NB4 (cell line): ENCODE measurements at regions not wholly inside any gene's neighbourhood (a gene's known extent, or its start where the extent isn't known, plus 50 kb on each side); places are given as distances from the start of the nearest gene placed in this dataset.

Experiments used
- DNase-seq: peaks from one replicate; pipeline ENCODE4 v3.0.0; 2010; ENCODE audit warnings: low read depth
- H3K4me3 ChIP-seq: one replicate; pipeline ENCODE4 v1.5.1; 2011; ENCODE audit warnings: mild to moderate bottlenecking, low read depth, low read length, moderate library complexity
- MYC ChIP-seq: IDR thresholded peaks from 2 replicates; pipeline ENCODE4 v1.6.1; 2011; ENCODE audit warnings: low read depth, low read length
- POLR2A ChIP-seq: IDR thresholded peaks from 2 replicates; pipeline ENCODE4 v1.6.1; 2011; ENCODE audit warnings: mild to moderate bottlenecking; ENCODE audit not compliant: insufficient read length; ENCODE audit errors: extremely low read depth
- TF ChIP-seq, protein P1 (sequence below): IDR thresholded peaks from one replicate; pipeline ENCODE4 v1.5.1; 2012; ENCODE audit warnings: low read depth, low read length
- TF ChIP-seq, protein P2 (sequence below): IDR thresholded peaks from 2 replicates; pipeline ENCODE4 v1.6.1; 2011; ENCODE audit warnings: low read depth, low read length

DNA sequence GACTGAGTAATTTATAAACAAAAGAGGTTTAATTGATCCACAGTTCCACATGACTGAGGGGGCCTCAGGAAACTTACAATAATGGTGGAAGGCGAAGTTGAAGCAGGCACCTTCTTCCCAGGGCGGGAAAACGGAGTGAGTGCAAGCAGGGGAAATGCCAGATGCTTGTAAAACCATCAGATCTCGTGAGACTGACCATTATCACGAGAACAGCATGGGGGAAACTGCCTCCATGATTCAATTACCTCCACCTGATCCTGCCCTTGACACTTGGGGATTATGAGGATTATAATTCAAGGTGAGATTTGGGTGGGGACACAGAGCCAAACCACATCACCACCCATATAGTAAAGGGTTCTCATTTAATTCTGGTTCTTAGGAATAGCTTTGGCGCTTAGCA lies 219.5 kb upstream of the ATP5MC3 start:
- H3K4me3 ChIP-seq, result no peak overlapping the region
- no peak for DNase-seq
- TF ChIP-seq MYC (no peak), POLR2A (no peak)
- TF ChIP-seq, protein P1, sequence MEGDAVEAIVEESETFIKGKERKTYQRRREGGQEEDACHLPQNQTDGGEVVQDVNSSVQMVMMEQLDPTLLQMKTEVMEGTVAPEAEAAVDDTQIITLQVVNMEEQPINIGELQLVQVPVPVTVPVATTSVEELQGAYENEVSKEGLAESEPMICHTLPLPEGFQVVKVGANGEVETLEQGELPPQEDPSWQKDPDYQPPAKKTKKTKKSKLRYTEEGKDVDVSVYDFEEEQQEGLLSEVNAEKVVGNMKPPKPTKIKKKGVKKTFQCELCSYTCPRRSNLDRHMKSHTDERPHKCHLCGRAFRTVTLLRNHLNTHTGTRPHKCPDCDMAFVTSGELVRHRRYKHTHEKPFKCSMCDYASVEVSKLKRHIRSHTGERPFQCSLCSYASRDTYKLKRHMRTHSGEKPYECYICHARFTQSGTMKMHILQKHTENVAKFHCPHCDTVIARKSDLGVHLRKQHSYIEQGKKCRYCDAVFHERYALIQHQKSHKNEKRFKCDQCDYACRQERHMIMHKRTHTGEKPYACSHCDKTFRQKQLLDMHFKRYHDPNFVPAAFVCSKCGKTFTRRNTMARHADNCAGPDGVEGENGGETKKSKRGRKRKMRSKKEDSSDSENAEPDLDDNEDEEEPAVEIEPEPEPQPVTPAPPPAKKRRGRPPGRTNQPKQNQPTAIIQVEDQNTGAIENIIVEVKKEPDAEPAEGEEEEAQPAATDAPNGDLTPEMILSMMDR, result no peak
- TF ChIP-seq, protein P2, sequence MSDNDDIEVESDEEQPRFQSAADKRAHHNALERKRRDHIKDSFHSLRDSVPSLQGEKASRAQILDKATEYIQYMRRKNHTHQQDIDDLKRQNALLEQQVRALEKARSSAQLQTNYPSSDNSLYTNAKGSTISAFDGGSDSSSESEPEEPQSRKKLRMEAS, result no peak

DNA sequence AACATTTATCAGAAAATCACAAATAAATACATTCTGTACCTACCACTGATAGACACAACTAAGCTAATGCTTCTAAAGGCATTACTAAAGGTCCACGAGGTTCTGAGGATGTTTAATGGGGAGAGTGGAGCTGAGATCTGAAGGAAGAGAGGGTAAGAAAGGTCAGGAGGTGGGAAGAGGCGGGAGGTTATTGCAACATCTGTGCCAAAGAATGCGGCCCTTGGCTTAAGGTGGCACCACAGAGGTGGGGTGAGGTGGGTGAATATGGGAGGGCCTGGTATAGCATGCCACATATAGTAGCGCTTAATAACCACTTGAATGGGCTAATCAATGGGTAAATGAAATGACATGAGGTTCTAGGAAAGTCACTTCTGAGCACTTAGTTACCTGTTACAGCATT lies 217.8 kb upstream of the ATP5MC3 start:
- DNase-seq, result no peak
- no peak overlapping the region for H3K4me3 ChIP-seq
- TF ChIP-seq MYC (no peak), POLR2A (no peak)
- TF ChIP-seq, protein P1, result no peak
- TF ChIP-seq, protein P2, result no peak

DNA sequence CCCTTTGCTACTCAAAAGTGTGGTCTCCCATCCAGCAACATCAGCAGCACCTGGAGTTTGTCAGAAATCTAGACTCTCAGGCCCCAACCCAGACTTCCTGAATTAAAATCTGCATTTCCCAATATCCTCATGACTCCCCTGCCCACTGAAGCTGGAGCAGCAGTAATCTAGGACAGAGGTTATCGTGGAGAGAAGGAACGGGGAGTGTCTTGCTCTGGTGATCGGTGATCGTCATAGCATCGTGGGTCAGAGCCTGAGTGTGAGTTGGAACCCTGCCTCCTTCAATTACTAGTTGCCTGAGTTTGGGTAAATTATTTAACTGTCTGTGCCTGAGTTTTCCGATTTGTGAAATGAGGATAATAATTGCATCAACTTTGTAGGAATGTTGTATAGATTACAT lies 217.3 kb upstream of the ATP5MC3 start:
- TF ChIP-seq, protein P2, result no peak
- TF ChIP-seq POLR2A, result no peak
- TF ChIP-seq, protein P1, result no peak
- TF ChIP-seq MYC, result no peak
- DNase-seq, result no peak
- no peak overlapping the region for H3K4me3 ChIP-seq

- TF ChIP-seq POLR2A, result no peak
- TF ChIP-seq MYC, result no peak
- TF ChIP-seq, protein P2, result no peak
- TF ChIP-seq, protein P1, result no peak
- DNase-seq, result no peak
- H3K4me3 ChIP-seq, result no peak overlapping the region
Observed at GRCh38 chr2:175396696-175397095, 215.2 kb upstream of the ATP5MC3 start.

DNA sequence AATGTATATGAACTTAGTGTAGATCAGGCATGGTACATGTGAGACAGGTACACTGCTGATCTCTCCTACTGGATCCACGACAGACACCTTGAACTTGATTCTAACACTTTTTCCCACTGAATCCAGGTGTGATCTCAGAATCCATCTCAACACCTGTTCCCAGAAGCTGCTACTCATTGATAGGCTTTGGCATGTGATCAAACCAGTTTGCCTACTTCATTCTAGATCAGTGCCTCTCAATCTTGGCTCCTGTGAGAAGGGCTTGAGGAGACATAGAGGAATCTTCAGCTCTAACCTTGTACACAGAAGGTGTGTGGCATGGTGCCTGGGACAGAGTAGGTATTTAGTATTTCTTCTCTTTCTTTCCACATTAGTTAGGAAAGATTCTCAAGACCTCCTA lies 212.3 kb upstream of the ATP5MC3 start:
- TF ChIP-seq MYC (no peak), POLR2A (no peak)
- TF ChIP-seq, protein P1, result no peak
- TF ChIP-seq, protein P2, result no peak
- no peak for DNase-seq
- no peak overlapping the region for H3K4me3 ChIP-seq

- no peak overlapping the region for H3K4me3 ChIP-seq
- no peak for DNase-seq
- no peak for TF ChIP-seq MYC
- TF ChIP-seq POLR2A, result no peak
- TF ChIP-seq, protein P2, result no peak
- TF ChIP-seq, protein P1, result no peak
Observed at GRCh38 chr2:175383286-175383685, 201.8 kb upstream of the ATP5MC3 start.
